ENCODE measurements at regions not wholly inside any gene's neighbourhood (a gene's known extent, or its start where the extent isn't known, plus 50 kb on each side); places are given as distances from the start of the nearest gene placed in this dataset.

DNA sequence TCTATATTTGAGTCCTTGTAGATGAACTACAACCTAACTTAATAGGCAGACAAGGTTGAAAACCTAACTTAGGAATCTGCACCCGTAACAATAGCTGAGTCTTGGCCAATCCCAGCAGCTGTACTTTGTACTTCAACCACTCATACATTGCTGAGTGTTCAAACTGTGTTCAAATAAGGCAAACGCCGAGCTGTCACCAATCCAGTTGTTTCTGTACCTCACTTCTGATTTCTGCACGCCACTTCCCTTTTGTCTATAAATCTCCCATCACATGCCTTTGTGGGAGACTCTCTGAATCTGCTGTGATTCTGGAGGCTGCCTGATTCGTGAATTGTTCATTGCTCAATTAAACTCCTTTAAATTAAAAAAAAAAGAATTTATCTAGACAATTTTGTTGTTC lies 167.8 kb upstream of the TUT7 start:
- TF ChIP-seq GATA2 (IDR thresholded peaks at IDR 0.05; ENCODE audit: low read depth, low read length) = no peak
- no peak for TF ChIP-seq GATA3 (IDR thresholded peaks at IDR 0.05; ENCODE audit: low read depth, low read length)
